Gastrocnemius medialis (tissue), 4 donors: ENCODE measurements at regions not wholly inside any gene's neighbourhood (a gene's known extent, or its start where the extent isn't known, plus 50 kb on each side); places are given as distances from the start of the nearest gene placed in this dataset.

Source experiments
- CTCF ChIP-seq, 5 experiments: fragments of 450-650 bp in 3 of 5; fragments of 200-600 bp in 2 of 5; sonication (generic) in 2 of 5; IDR thresholded peaks in 4 of 5; conservative IDR thresholded peaks in 1 of 5; 1 replicate in 4 of 5; 2 replicates in 1 of 5; pipeline ENCODE4 v1.5.1; 2016 to 2019; ENCODE audit warnings: antibody characterized with exemption in 5 of 5, mild to moderate bottlenecking in 3 of 5, moderate library complexity in 3 of 5
- POLR2A ChIP-seq, 2 donors: fragments of 450-650 bp; IDR thresholded peaks; one replicate each; pipeline ENCODE4 v1.6.1; 2017; ENCODE audit warnings: antibody characterized with exemption in 2 of 2, mild to moderate bottlenecking in 2 of 2, moderate library complexity in 2 of 2

- no peak for TF ChIP-seq CTCF (IDR thresholded peaks at IDR 0.05 in 4 of 5, conservative IDR thresholded peaks at IDR 0.05 in 1 of 5)
- no peak for TF ChIP-seq POLR2A (IDR thresholded peaks at IDR 0.05)
These were observed 114.0 kb downstream of the LHX2 start for GRCh38 chr9:124125651-124125977.
